ENCODE measurements at regions not wholly inside any gene's neighbourhood (a gene's known extent, or its start where the extent isn't known, plus 50 kb on each side); places are given as distances from the start of the nearest gene placed in this dataset.
A peak's percentile ranks its signal among the peaks of the same experiment; 100 is the strongest.

DNA sequence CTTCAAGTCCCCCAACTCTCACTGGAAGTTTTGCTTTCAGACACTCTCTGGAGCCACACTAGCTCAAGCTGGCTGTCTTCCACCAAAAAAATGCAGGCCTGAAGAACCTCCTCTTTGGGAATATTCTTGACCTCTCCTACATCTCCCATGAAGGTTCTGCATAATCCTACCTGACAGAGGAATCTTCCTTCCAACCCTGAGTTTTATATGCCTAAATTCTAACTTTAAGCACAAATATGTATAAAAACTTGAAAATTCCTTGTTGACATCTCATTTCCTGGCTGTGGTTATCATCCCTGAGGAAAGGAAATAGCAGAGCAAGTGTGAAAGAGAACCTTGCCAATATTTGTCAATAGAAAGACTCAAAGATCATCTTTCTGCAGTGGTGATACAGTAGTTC lies 249.0 kb downstream of the LPIN1 start:
- TF ChIP-seq, protein P1, sequence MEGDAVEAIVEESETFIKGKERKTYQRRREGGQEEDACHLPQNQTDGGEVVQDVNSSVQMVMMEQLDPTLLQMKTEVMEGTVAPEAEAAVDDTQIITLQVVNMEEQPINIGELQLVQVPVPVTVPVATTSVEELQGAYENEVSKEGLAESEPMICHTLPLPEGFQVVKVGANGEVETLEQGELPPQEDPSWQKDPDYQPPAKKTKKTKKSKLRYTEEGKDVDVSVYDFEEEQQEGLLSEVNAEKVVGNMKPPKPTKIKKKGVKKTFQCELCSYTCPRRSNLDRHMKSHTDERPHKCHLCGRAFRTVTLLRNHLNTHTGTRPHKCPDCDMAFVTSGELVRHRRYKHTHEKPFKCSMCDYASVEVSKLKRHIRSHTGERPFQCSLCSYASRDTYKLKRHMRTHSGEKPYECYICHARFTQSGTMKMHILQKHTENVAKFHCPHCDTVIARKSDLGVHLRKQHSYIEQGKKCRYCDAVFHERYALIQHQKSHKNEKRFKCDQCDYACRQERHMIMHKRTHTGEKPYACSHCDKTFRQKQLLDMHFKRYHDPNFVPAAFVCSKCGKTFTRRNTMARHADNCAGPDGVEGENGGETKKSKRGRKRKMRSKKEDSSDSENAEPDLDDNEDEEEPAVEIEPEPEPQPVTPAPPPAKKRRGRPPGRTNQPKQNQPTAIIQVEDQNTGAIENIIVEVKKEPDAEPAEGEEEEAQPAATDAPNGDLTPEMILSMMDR (optimal IDR thresholded peaks at IDR 0.05 in 1 of 3, IDR thresholded peaks at IDR 0.05 in 1 of 3, conservative IDR thresholded peaks at IDR 0.05 in 1 of 3; ENCODE audit: extremely low read depth in 1 of 3, insufficient read depth in 2 of 3, low read length in 3 of 3), result no peak
- Histone ChIP-seq H3K4me3 (ENCODE audit: control insufficient read depth in 2 of 3, extremely low read depth in 1 of 3, insufficient read depth in 2 of 3, low read depth in 1 of 3, low read length in 3 of 3) (no peak overlapping the region), H3K36me3 (ENCODE audit: control insufficient read depth in 2 of 2, extremely low read depth in 1 of 2, insufficient read depth in 2 of 2, low read length in 2 of 2) (no peaks in the 10 kb centered on the region), H4K20me1 (ENCODE audit: control insufficient read depth, extremely low read depth, insufficient read depth, low read length) (no peaks in the 10 kb centered on the region), H3K9me1 (ENCODE audit: control insufficient read depth, extremely low read depth, insufficient read depth, low read length) (no peaks in the 10 kb centered on the region), H2AFZ (ENCODE audit: control insufficient read depth, low read length) (no peak overlapping the region), H3K9me3 (ENCODE audit: control insufficient read depth, low read depth, low read length) (no peaks in the 10 kb centered on the region), H3K9ac (ENCODE audit: control insufficient read depth, extremely low read depth, insufficient read depth, low read length) (no peak overlapping the region), H3K4me2 (ENCODE audit: control insufficient read depth, extremely low read depth, insufficient read depth, low read depth, low read length) (peak overlapping the region; percentile 22), H3K4me1 (ENCODE audit: control insufficient read depth, extremely low read depth, insufficient read depth, low read length) (peaks cover 11% of the 10 kb centered on the region), H3K27ac (ENCODE audit: control insufficient read depth, insufficient read depth, low read length) (no peak overlapping the region), H3K79me2 (ENCODE audit: control insufficient read depth, insufficient read depth, low read length) (no peaks in the 10 kb centered on the region), H3K27me3 (ENCODE audit: control insufficient read depth, extremely low read depth, insufficient read depth, low read length) (peaks cover under 1% of the 10 kb centered on the region)
- dilution Hi-C loops (cut with MboI; ENCODE audit: extremely low pct_ligation_motif_present, low sequenced_read_pairs), result no loop called here
- DNase-seq (ENCODE audit: low read depth, low spot score) (no peak), FAIRE-seq (peak; percentile 48)

DNA sequence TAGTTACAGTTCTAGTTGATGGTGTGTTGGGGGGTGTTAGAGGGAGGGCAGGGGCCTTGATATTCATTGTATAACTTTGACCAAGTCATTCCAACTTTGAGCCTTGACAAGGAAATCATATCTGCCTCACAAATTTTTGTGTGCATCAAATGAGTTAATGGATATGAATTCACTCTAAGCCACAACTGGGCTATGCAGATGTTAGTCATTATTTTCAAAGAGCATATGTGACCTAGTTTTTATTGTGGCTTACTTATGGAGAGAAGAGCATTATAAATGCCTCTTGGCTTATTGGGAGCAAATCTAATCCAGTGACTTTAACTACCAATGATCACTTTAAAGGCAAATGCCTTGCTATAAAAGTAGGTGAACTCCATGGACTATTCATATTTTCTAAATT lies 250.2 kb downstream of the LPIN1 start:
- FAIRE-seq (peak; percentile 70), DNase-seq (ENCODE audit: low read depth, low spot score) (no peak)
- no peak overlapping the region for H3K9ac ChIP-seq (ENCODE audit: control insufficient read depth, extremely low read depth, insufficient read depth, low read length)
- TF ChIP-seq EZH2 (IDR thresholded peaks at IDR 0.05; ENCODE audit: low read length), result no peak
- TF ChIP-seq, protein P1 (optimal IDR thresholded peaks at IDR 0.05 in 1 of 3, IDR thresholded peaks at IDR 0.05 in 1 of 3, conservative IDR thresholded peaks at IDR 0.05 in 1 of 3; ENCODE audit: extremely low read depth in 1 of 3, insufficient read depth in 2 of 3, low read length in 3 of 3), result no peak
- H3K36me3 ChIP-seq (ENCODE audit: control insufficient read depth in 2 of 2, extremely low read depth in 1 of 2, insufficient read depth in 2 of 2, low read length in 2 of 2), result no peaks in the 10 kb centered on the region
- H3K4me1 ChIP-seq (ENCODE audit: control insufficient read depth, extremely low read depth, insufficient read depth, low read length), result peaks cover 11% of the 10 kb centered on the region
- no peak overlapping the region for H3K4me3 ChIP-seq (ENCODE audit: control insufficient read depth in 2 of 3, extremely low read depth in 1 of 3, insufficient read depth in 2 of 3, low read depth in 1 of 3, low read length in 3 of 3)
- no peaks in the 10 kb centered on the region for H3K79me2 ChIP-seq (ENCODE audit: control insufficient read depth, insufficient read depth, low read length)
- H3K27me3 ChIP-seq (ENCODE audit: control insufficient read depth, extremely low read depth, insufficient read depth, low read length), result peaks cover 8% of the 10 kb centered on the region
- no peak overlapping the region for H3K27ac ChIP-seq (ENCODE audit: control insufficient read depth, insufficient read depth, low read length)
- no peak overlapping the region for H2AFZ ChIP-seq (ENCODE audit: control insufficient read depth, low read length)
- H3K9me1 ChIP-seq (ENCODE audit: control insufficient read depth, extremely low read depth, insufficient read depth, low read length), result no peaks in the 10 kb centered on the region
- no peak overlapping the region for H3K4me2 ChIP-seq (ENCODE audit: control insufficient read depth, extremely low read depth, insufficient read depth, low read depth, low read length)
- H4K20me1 ChIP-seq (ENCODE audit: control insufficient read depth, extremely low read depth, insufficient read depth, low read length), result no peaks in the 10 kb centered on the region
- H3K9me3 ChIP-seq (ENCODE audit: control insufficient read depth, low read depth, low read length), result no peaks in the 10 kb centered on the region
- dilution Hi-C loops (cut with MboI; ENCODE audit: extremely low pct_ligation_motif_present, low sequenced_read_pairs), result no loop called here
